CD4-positive, alpha-beta T cell treated with Interleukin-15 for 4 hours (primary cell): ENCODE measurements at regions not wholly inside any gene's neighbourhood (a gene's known extent, or its start where the extent isn't known, plus 50 kb on each side); places are given as distances from the start of the nearest gene placed in this dataset.
"Not testable (repeated sequence)": the region's sequence is repeated elsewhere in the genome, so short reads cannot be mapped to it uniquely, and the experiment has no call there.

ENCODE experiments used
- DNase-seq: peaks from one replicate; pipeline ENCODE4 v3.0.0-alpha.2; 2020; ENCODE audit warnings: low spot score

- DNase-seq = no peak
Measured at GRCh38 chr2:39583213-39583612, 82.5 kb upstream of the TMEM178A start.

- DNase-seq = no peak
Measured at GRCh38 chr2:39583781-39584180, 81.9 kb upstream of the TMEM178A start.

GRCh38 chr2:39584283-39584965 lies 81.3 kb upstream of the TMEM178A start:
- DNase-seq = no peak

- not testable (repeated sequence) for DNase-seq
Measured at GRCh38 chr2:39585531-39585930, 80.2 kb upstream of the TMEM178A start.

- no peak for DNase-seq
Measured at GRCh38 chr2:39587168-39587567, 78.5 kb upstream of the TMEM178A start.

GRCh38 chr2:39587641-39588040 lies 78.1 kb upstream of the TMEM178A start:
- no peak for DNase-seq

GRCh38 chr2:39593439-39594393 lies 72.0 kb upstream of the TMEM178A start:
- DNase-seq = no peak

- DNase-seq = no peak
Measured at GRCh38 chr2:39595116-39595515, 70.6 kb upstream of the TMEM178A start.

GRCh38 chr2:39597314-39597713 lies 68.4 kb upstream of the TMEM178A start:
- no peak for DNase-seq

GRCh38 chr2:39602616-39603015 lies 63.1 kb upstream of the TMEM178A start:
- no peak for DNase-seq

- no peak for DNase-seq
Measured at GRCh38 chr2:39603436-39603835, 62.3 kb upstream of the TMEM178A start.

- DNase-seq = no peak
Measured at GRCh38 chr2:39604866-39605265, 60.9 kb upstream of the TMEM178A start.

GRCh38 chr2:39606585-39606984 lies 59.1 kb upstream of the TMEM178A start:
- no peak for DNase-seq

- DNase-seq = no peak
Measured at GRCh38 chr2:39607538-39608262, 58.0 kb upstream of the TMEM178A start.

GRCh38 chr2:39608263-39608575 lies 57.5 kb upstream of the TMEM178A start:
- DNase-seq = no peak

GRCh38 chr2:39608686-39609441 lies 56.9 kb upstream of the TMEM178A start:
- DNase-seq = no peak

GRCh38 chr2:39609917-39610316 lies 55.8 kb upstream of the TMEM178A start:
- no peak for DNase-seq

GRCh38 chr2:39615675-39616074 lies 50.0 kb upstream of the TMEM178A start:
- no peak for DNase-seq
